Mesendoderm (in vitro differentiated cells): ENCODE measurements at regions not wholly inside any gene's neighbourhood (a gene's known extent, or its start where the extent isn't known, plus 50 kb on each side); places are given as distances from the start of the nearest gene placed in this dataset.
A peak's percentile ranks its signal among the peaks of the same experiment; 100 is the strongest.
"Not testable (repeated sequence)": the region's sequence is repeated elsewhere in the genome, so short reads cannot be mapped to it uniquely, and the experiment has no call there.

Source experiments
- DNase-seq: peaks from one replicate; pipeline ENCODE4 v3.0.0; 2013
- H2AK5ac ChIP-seq: 2 replicates; pipeline ENCODE4 v1.6.1; 2013; ENCODE audit warnings: low read length, inconsistent platforms
- H2BK120ac ChIP-seq: 2 replicates; pipeline ENCODE4 v1.6.1; 2013; ENCODE audit warnings: low read depth, mild to moderate bottlenecking, low read length, moderate library complexity, mixed read lengths
- H2BK15ac ChIP-seq: replicated peaks from 2 replicates; pipeline ENCODE4 v1.6.1; 2013; ENCODE audit warnings: low read depth, mild to moderate bottlenecking, moderate library complexity
- H2BK5ac ChIP-seq: 2 replicates; pipeline ENCODE4 v1.6.1; 2013; ENCODE audit warnings: low read length, inconsistent platforms
- H3K18ac ChIP-seq: 2 replicates; pipeline ENCODE4 v1.6.1; 2013; ENCODE audit warnings: mild to moderate bottlenecking, low read length, mixed read lengths
- H3K23ac ChIP-seq: one replicate; pipeline ENCODE4 v1.6.1; 2013; ENCODE audit warnings: low read length
- H3K27ac ChIP-seq: 2 replicates; pipeline ENCODE4 v1.5.1; 2013; ENCODE audit warnings: low read depth, mild to moderate bottlenecking, inconsistent platforms, low read length, moderate library complexity
- H3K27me3 ChIP-seq: 2 replicates; pipeline ENCODE4 v1.6.1; 2013; ENCODE audit warnings: low read length, control low read depth, mild to moderate bottlenecking, inconsistent platforms; ENCODE audit not compliant: insufficient read depth, poor library complexity
- H3K36me3 ChIP-seq: 2 replicates; pipeline ENCODE4 v1.6.1; 2013; ENCODE audit warnings: low read length, inconsistent platforms; ENCODE audit not compliant: control insufficient read depth, insufficient read depth
- H3K4ac ChIP-seq: one replicate; pipeline ENCODE4 v1.6.1; 2013; ENCODE audit warnings: low read depth, mild to moderate bottlenecking, low read length, moderate library complexity
- H3K4me1 ChIP-seq: 2 replicates; pipeline ENCODE4 v1.6.1; 2013; ENCODE audit warnings: low read depth, low read length, inconsistent platforms; ENCODE audit not compliant: control insufficient read depth
- H3K4me2 ChIP-seq: 2 replicates; pipeline ENCODE4 v1.6.1; 2013; ENCODE audit warnings: low read length
- H3K4me3 ChIP-seq: 2 replicates; pipeline ENCODE4 v1.5.1; 2013; ENCODE audit warnings: mild to moderate bottlenecking, low read length
- H3K56ac ChIP-seq: one replicate; pipeline ENCODE4 v1.6.1; 2013; ENCODE audit warnings: low read length
- H3K79me1 ChIP-seq: 2 replicates; pipeline ENCODE4 v1.6.1; 2013; ENCODE audit warnings: low read length, inconsistent platforms
- H3K79me2 ChIP-seq: 2 replicates; pipeline ENCODE4 v1.6.1; 2013; ENCODE audit warnings: mild to moderate bottlenecking, low read length; ENCODE audit not compliant: control insufficient read depth, insufficient read depth
- H3K9ac ChIP-seq: 2 replicates; pipeline ENCODE4 v1.6.1; 2013; ENCODE audit warnings: low read length, inconsistent platforms
- H4K5ac ChIP-seq: one replicate; pipeline ENCODE4 v1.6.1; 2013; ENCODE audit warnings: low read length
- H4K8ac ChIP-seq: one replicate; pipeline ENCODE4 v1.6.1; 2013; ENCODE audit warnings: low read depth, mild to moderate bottlenecking, control low read depth, low read length, moderate library complexity
- WGBS: extraction: QIAGEN DNeasy Blood & Tissue Kit; methylation state at CpG from one replicate; pipeline ENCODE4 v1.1.7; 2013; ENCODE audit warnings: low lambda C conversion rate, missing lambda C conversion rate; ENCODE audit not compliant: insufficient coverage; ENCODE audit errors: extremely low coverage; 5-methylcytosine and 5-hydroxymethylcytosine counted together

DNA sequence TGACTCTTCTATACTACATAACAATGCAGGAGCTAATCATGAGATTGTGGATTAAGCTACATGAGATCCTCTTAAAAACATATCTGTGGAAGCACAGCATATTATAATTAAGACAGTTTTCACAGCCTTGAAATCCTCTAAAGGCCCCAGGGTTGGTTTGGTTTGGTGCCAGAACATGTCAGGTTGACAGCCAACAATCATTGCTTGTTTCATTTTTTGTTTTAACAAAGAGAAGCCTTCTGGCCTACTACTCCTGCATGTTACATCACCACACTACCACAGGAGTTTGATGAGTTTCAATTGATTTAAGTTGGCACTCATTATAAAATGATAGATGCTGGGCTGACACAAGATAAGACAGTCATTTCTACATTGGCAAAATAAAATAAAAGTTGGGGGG is 255.9 kb upstream of the ERBB4 start:
- Histone ChIP-seq H3K79me1 (no peaks in the 10 kb centered on the region), H3K56ac (no peak overlapping the region), H3K27ac (no peak overlapping the region), H3K36me3 (no peaks in the 10 kb centered on the region), H3K4me2 (no peak overlapping the region), H3K79me2 (no peaks in the 10 kb centered on the region), H2BK120ac (no peak overlapping the region), H3K4ac (no peak overlapping the region), H2AK5ac (no peak overlapping the region), H4K8ac (no peak overlapping the region), H3K27me3 (no peaks in the 10 kb centered on the region), H3K4me3 (no peak overlapping the region), H3K23ac (no peak overlapping the region), H3K18ac (no peak overlapping the region), H3K9ac (no peak overlapping the region), H2BK15ac (no peak overlapping the region), H3K4me1 (no peaks in the 10 kb centered on the region), H2BK5ac (no peak overlapping the region), H4K5ac (no peak overlapping the region)
- DNase-seq, result no peak

DNA sequence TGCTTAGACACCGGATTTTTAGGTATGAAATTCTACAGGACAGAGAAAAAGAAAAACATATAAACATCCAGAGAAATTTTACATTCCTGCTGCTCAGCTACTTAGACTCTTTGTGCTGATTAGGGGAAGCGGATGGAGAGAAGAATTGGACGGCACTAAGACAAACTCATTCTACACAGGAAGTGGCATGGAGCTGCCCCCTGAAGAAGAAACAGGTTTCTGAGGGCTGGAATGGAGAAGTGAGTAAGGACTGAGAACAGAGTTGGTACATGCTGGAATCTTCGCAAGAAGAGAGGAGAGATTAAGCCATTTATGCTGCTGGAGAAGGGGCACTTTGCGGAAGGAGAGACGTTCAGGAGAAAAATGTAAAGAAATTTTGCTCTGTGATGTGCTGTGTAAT is 253.0 kb upstream of the ERBB4 start:
- no peak overlapping the region for H3K9ac ChIP-seq
- H3K36me3 ChIP-seq, result no peaks in the 10 kb centered on the region
- no peak overlapping the region for H4K5ac ChIP-seq
- no CpG with 5 or more reads among the region's 6 CpGs for WGBS
- H3K56ac ChIP-seq, result no peak overlapping the region
- no peaks in the 10 kb centered on the region for H3K79me1 ChIP-seq
- H3K4me2 ChIP-seq, result no peak overlapping the region
- no peak overlapping the region for H2AK5ac ChIP-seq
- H3K27me3 ChIP-seq, result no peaks in the 10 kb centered on the region
- H3K4me3 ChIP-seq, result no peak overlapping the region
- H2BK15ac ChIP-seq, result no peak overlapping the region
- H3K18ac ChIP-seq, result no peak overlapping the region
- DNase-seq, result no peak
- no peak overlapping the region for H3K4ac ChIP-seq
- H2BK120ac ChIP-seq, result no peak overlapping the region
- H3K23ac ChIP-seq, result no peak overlapping the region
- no peaks in the 10 kb centered on the region for H3K79me2 ChIP-seq
- H3K4me1 ChIP-seq, result no peaks in the 10 kb centered on the region
- no peak overlapping the region for H3K27ac ChIP-seq
- H4K8ac ChIP-seq, result no peak overlapping the region
- no peak overlapping the region for H2BK5ac ChIP-seq

DNA sequence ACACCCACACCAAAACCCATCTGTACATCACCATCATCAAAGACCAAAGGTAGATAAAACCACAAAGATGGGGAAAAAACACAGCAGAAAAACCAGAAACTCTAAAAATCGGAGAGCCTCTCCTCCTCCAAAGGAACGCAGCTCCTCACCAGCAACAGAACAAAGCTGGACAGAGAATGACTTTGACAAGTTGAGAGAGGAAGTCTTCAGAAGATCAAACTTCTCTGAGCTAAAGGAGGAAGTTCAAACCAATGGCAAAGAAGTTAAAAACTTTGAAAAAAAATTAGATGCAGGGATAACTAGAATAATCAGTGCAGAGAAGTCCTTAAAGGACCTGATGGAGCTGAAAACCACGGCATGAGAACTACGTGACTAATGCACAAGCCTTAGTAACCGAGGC is 247.5 kb upstream of the ERBB4 start:
- not testable (repeated sequence) for H3K79me2 ChIP-seq, H3K36me3 ChIP-seq, H3K4me2 ChIP-seq, H3K18ac ChIP-seq, H2BK15ac ChIP-seq, H2BK5ac ChIP-seq, H4K8ac ChIP-seq, H3K4me3 ChIP-seq, H2AK5ac ChIP-seq, H3K9ac ChIP-seq, H3K23ac ChIP-seq, H3K27ac ChIP-seq, H3K79me1 ChIP-seq, H3K56ac ChIP-seq, H3K27me3 ChIP-seq, DNase-seq, H4K5ac ChIP-seq, H2BK120ac ChIP-seq, H3K4ac ChIP-seq, H3K4me1 ChIP-seq
- WGBS, result no CpG with 5 or more reads among the region's 5 CpGs

DNA sequence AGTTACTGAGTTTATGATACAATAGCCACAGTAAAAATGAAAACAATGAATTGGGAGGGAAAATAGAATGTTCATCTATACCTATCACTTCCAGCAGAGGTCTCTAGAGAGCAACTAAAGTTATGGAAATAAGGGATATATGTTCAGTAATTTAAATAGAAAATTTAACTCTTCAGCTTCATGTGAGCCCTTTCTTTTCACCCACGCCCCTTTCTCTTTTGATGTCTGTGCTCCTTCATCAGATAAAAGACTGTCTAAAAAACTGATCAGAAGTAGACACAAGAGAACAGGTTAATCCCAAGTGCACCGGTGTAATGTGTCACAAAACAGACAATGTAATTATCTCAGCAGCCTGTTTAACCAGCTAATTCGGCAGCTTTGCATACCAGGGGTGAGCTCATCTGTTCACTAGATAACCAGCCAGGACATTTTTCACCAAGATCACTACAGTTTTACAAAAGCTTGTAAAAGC is 238.5 kb upstream of the ERBB4 start:
- no peaks in the 10 kb centered on the region for H3K4me1 ChIP-seq
- H4K5ac ChIP-seq, result no peak overlapping the region
- H2AK5ac ChIP-seq, result no peak overlapping the region
- H4K8ac ChIP-seq, result no peak overlapping the region
- no peaks in the 10 kb centered on the region for H3K79me2 ChIP-seq
- H2BK15ac ChIP-seq, result no peak overlapping the region
- DNase-seq, result peak; percentile 63
- H3K27me3 ChIP-seq, result no peaks in the 10 kb centered on the region
- H3K79me1 ChIP-seq, result no peaks in the 10 kb centered on the region
- H3K4ac ChIP-seq, result no peak overlapping the region
- H3K18ac ChIP-seq, result no peak overlapping the region
- H3K4me3 ChIP-seq, result no peak overlapping the region
- no peaks in the 10 kb centered on the region for H3K36me3 ChIP-seq
- no peak overlapping the region for H3K27ac ChIP-seq
- H2BK5ac ChIP-seq, result no peak overlapping the region
- H3K23ac ChIP-seq, result no peak overlapping the region
- H3K4me2 ChIP-seq, result no peak overlapping the region
- no CpG with 5 or more reads among the region's 3 CpGs for WGBS
- no peak overlapping the region for H3K9ac ChIP-seq
- H2BK120ac ChIP-seq, result no peak overlapping the region
- no peak overlapping the region for H3K56ac ChIP-seq

DNA sequence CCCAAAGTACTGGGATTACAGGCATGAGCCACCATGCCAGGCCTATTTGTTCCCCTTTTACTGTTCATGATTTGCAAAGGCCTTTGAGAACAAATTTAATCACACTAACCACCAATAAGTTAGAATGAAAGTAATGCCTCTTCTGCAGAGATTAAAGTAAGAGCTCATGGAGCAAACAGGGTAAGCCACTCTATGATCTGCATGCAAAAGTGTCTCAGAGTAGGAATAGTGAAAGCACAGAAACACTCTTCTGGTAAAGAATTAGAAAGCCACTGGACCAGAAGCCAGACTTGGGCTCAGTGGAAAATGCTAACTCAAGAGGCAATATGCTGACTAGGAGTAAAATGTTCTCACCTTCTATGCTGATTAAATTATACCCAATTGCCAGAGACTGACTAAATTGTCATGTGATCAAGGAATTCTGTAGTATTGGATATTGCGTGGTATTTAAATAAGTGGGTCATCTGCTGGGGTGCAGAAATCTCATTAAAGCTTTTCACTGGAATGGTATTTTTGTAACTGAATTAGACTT is 235.3 kb upstream of the ERBB4 start:
- no peak overlapping the region for H4K5ac ChIP-seq
- H4K8ac ChIP-seq, result no peak overlapping the region
- H2BK120ac ChIP-seq, result no peak overlapping the region
- no peaks in the 10 kb centered on the region for H3K36me3 ChIP-seq
- no peak overlapping the region for H3K4me3 ChIP-seq
- no peak overlapping the region for H3K56ac ChIP-seq
- no peak overlapping the region for H3K9ac ChIP-seq
- H3K27me3 ChIP-seq, result no peaks in the 10 kb centered on the region
- H3K18ac ChIP-seq, result no peak overlapping the region
- H3K27ac ChIP-seq, result no peak overlapping the region
- no peak overlapping the region for H2BK5ac ChIP-seq
- H3K79me1 ChIP-seq, result no peaks in the 10 kb centered on the region
- no peak overlapping the region for H2BK15ac ChIP-seq
- H3K4ac ChIP-seq, result no peak overlapping the region
- no peaks in the 10 kb centered on the region for H3K4me1 ChIP-seq
- no peaks in the 10 kb centered on the region for H3K79me2 ChIP-seq
- no peak overlapping the region for H3K4me2 ChIP-seq
- no peak overlapping the region for H2AK5ac ChIP-seq
- DNase-seq, result no peak
- WGBS, result no CpG with 5 or more reads among the region's 1 CpG
- no peak overlapping the region for H3K23ac ChIP-seq

DNA sequence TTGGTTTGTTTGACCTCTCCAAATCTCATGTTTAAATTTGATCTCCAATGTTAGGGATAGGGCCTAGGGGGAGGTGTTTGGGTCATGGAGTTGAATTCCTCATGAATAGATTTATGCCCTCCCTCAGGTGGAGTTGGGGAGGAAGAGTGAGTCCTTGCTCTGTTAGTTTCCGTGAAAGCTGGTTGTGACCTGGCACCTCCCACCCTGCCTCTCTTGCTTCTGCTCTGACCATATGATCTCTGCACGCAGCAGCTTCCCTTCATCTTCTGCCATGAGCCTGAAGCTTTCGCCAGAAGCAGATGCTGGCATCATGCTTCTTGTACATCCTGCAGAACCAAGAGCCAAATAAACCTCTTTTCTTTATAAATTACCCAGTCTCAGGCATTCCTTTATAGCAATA is 231.6 kb upstream of the ERBB4 start:
- Histone ChIP-seq H3K9ac (no peak overlapping the region), H3K4me2 (no peak overlapping the region), H3K4ac (no peak overlapping the region), H3K36me3 (no peaks in the 10 kb centered on the region), H3K79me2 (no peaks in the 10 kb centered on the region), H3K27me3 (no peaks in the 10 kb centered on the region), H3K27ac (no peak overlapping the region), H3K23ac (no peak overlapping the region), H2BK15ac (no peak overlapping the region), H3K4me1 (no peaks in the 10 kb centered on the region), H2AK5ac (no peak overlapping the region), H2BK120ac (no peak overlapping the region), H2BK5ac (no peak overlapping the region), H3K56ac (no peak overlapping the region), H3K4me3 (no peak overlapping the region), H3K79me1 (no peaks in the 10 kb centered on the region), H4K5ac (no peak overlapping the region), H4K8ac (no peak overlapping the region), H3K18ac (no peak overlapping the region)
- no CpG with 5 or more reads among the region's 3 CpGs for WGBS
- DNase-seq, result peak; percentile 2
